ENCODE measurements at regions not wholly inside any gene's neighbourhood (a gene's known extent, or its start where the extent isn't known, plus 50 kb on each side); places are given as distances from the start of the nearest gene placed in this dataset.

- H3K4me3 ChIP-seq (ENCODE audit: insufficient read depth, low read length) = no peak overlapping the region
- no peaks in the 10 kb centered on the region for H3K36me3 ChIP-seq (ENCODE audit: insufficient read depth, low read length)
- H4K20me1 ChIP-seq (ENCODE audit: insufficient read depth, low read length) = no peaks in the 10 kb centered on the region
- DNase-seq (ENCODE audit: insufficient read length, low spot score, missing footprints) = no peak
- H3K4me1 ChIP-seq (ENCODE audit: insufficient read depth, low read length) = no peaks in the 10 kb centered on the region
- TF ChIP-seq CTCF (IDR thresholded peaks at IDR 0.05; ENCODE audit: extremely low read depth, low read depth, low read length) = no peak
- H3K9me3 ChIP-seq (ENCODE audit: low read depth, low read length) = no peaks in the 10 kb centered on the region
- no peak overlapping the region for H2AFZ ChIP-seq (ENCODE audit: low read length)
- H3K27me3 ChIP-seq (ENCODE audit: insufficient read depth, low read length) = no peaks in the 10 kb centered on the region
- H3K27ac ChIP-seq (ENCODE audit: low read depth, low read length) = no peak overlapping the region
- no peaks in the 10 kb centered on the region for H3K79me2 ChIP-seq (ENCODE audit: insufficient read depth, low read length)
- H3K4me2 ChIP-seq (ENCODE audit: insufficient read depth, low read length) = no peak overlapping the region
These were observed 469.8 kb downstream of the BCAT1 start for GRCh38 chr12:24479131-24479530.

- H3K79me2 ChIP-seq (ENCODE audit: insufficient read depth, low read length) = no peaks in the 10 kb centered on the region
- H3K4me1 ChIP-seq (ENCODE audit: insufficient read depth, low read length) = no peaks in the 10 kb centered on the region
- no peak overlapping the region for H2AFZ ChIP-seq (ENCODE audit: low read length)
- no peak overlapping the region for H3K27ac ChIP-seq (ENCODE audit: low read depth, low read length)
- H3K4me3 ChIP-seq (ENCODE audit: insufficient read depth, low read length) = no peak overlapping the region
- no peak for TF ChIP-seq CTCF (IDR thresholded peaks at IDR 0.05; ENCODE audit: extremely low read depth, low read depth, low read length)
- no peak for DNase-seq (ENCODE audit: insufficient read length, low spot score, missing footprints)
- H3K36me3 ChIP-seq (ENCODE audit: insufficient read depth, low read length) = no peaks in the 10 kb centered on the region
- no peaks in the 10 kb centered on the region for H4K20me1 ChIP-seq (ENCODE audit: insufficient read depth, low read length)
- H3K4me2 ChIP-seq (ENCODE audit: insufficient read depth, low read length) = no peak overlapping the region
- H3K27me3 ChIP-seq (ENCODE audit: insufficient read depth, low read length) = no peaks in the 10 kb centered on the region
- no peaks in the 10 kb centered on the region for H3K9me3 ChIP-seq (ENCODE audit: low read depth, low read length)
These were observed 470.6 kb downstream of the BCAT1 start for GRCh38 chr12:24478254-24478653.

GRCh38 chr12:24476310-24476709 is 472.6 kb downstream of the BCAT1 start:
- H3K27ac ChIP-seq (ENCODE audit: low read depth, low read length) = no peak overlapping the region
- H3K79me2 ChIP-seq (ENCODE audit: insufficient read depth, low read length) = no peaks in the 10 kb centered on the region
- no peaks in the 10 kb centered on the region for H3K9me3 ChIP-seq (ENCODE audit: low read depth, low read length)
- H4K20me1 ChIP-seq (ENCODE audit: insufficient read depth, low read length) = no peaks in the 10 kb centered on the region
- no peaks in the 10 kb centered on the region for H3K27me3 ChIP-seq (ENCODE audit: insufficient read depth, low read length)
- no peak for TF ChIP-seq CTCF (IDR thresholded peaks at IDR 0.05; ENCODE audit: extremely low read depth, low read depth, low read length)
- H3K4me1 ChIP-seq (ENCODE audit: insufficient read depth, low read length) = no peaks in the 10 kb centered on the region
- H3K4me3 ChIP-seq (ENCODE audit: insufficient read depth, low read length) = no peak overlapping the region
- H2AFZ ChIP-seq (ENCODE audit: low read length) = no peak overlapping the region
- no peak overlapping the region for H3K4me2 ChIP-seq (ENCODE audit: insufficient read depth, low read length)
- DNase-seq (ENCODE audit: insufficient read length, low spot score, missing footprints) = no peak
- no peaks in the 10 kb centered on the region for H3K36me3 ChIP-seq (ENCODE audit: insufficient read depth, low read length)

- Histone ChIP-seq H3K4me2 (ENCODE audit: insufficient read depth, low read length) (no peak overlapping the region), H3K27ac (ENCODE audit: low read depth, low read length) (no peak overlapping the region), H3K36me3 (ENCODE audit: insufficient read depth, low read length) (no peaks in the 10 kb centered on the region), H3K4me1 (ENCODE audit: insufficient read depth, low read length) (no peaks in the 10 kb centered on the region), H3K4me3 (ENCODE audit: insufficient read depth, low read length) (no peak overlapping the region), H3K79me2 (ENCODE audit: insufficient read depth, low read length) (no peaks in the 10 kb centered on the region), H4K20me1 (ENCODE audit: insufficient read depth, low read length) (no peaks in the 10 kb centered on the region), H2AFZ (ENCODE audit: low read length) (no peak overlapping the region), H3K9me3 (ENCODE audit: low read depth, low read length) (no peaks in the 10 kb centered on the region), H3K27me3 (ENCODE audit: insufficient read depth, low read length) (no peaks in the 10 kb centered on the region)
- no peak for DNase-seq (ENCODE audit: insufficient read length, low spot score, missing footprints)
- no peak for TF ChIP-seq CTCF (IDR thresholded peaks at IDR 0.05; ENCODE audit: extremely low read depth, low read depth, low read length)
These were observed 473.6 kb downstream of the BCAT1 start for GRCh38 chr12:24475337-24475736.
